ENCODE measurements at regions not wholly inside any gene's neighbourhood (a gene's known extent, or its start where the extent isn't known, plus 50 kb on each side); places are given as distances from the start of the nearest gene placed in this dataset.

DNA sequence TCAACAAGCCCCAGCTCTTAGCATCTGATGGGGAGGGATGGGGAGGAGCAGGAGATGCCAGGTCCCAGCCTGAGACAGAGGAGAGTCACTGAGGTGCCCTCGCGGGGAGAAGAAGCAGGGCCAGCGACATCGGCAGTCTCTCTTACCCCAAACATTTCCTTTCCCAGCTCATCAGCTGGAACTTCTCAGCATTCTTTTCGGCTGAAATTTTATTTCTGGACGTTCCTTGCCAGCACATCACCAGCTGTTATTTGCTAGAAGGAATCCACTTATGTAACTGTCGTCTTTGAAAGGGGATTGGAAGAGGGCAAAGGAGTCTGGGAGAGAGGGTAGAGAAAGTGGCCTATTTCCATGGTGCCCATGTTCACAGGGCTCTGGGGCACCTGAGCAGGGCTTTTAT lies 101.0 kb upstream of the SHH start:
- no peak for TF ChIP-seq POLR2AphosphoS5 (IDR thresholded peaks at IDR 0.05)
- no peak for TF ChIP-seq EP300 (IDR thresholded peaks at IDR 0.05)
- TF ChIP-seq, protein P1, sequence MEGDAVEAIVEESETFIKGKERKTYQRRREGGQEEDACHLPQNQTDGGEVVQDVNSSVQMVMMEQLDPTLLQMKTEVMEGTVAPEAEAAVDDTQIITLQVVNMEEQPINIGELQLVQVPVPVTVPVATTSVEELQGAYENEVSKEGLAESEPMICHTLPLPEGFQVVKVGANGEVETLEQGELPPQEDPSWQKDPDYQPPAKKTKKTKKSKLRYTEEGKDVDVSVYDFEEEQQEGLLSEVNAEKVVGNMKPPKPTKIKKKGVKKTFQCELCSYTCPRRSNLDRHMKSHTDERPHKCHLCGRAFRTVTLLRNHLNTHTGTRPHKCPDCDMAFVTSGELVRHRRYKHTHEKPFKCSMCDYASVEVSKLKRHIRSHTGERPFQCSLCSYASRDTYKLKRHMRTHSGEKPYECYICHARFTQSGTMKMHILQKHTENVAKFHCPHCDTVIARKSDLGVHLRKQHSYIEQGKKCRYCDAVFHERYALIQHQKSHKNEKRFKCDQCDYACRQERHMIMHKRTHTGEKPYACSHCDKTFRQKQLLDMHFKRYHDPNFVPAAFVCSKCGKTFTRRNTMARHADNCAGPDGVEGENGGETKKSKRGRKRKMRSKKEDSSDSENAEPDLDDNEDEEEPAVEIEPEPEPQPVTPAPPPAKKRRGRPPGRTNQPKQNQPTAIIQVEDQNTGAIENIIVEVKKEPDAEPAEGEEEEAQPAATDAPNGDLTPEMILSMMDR (IDR thresholded peaks at IDR 0.05), result no peak
